Endothelial cell of umbilical vein (primary cell): ENCODE measurements at regions not wholly inside any gene's neighbourhood (a gene's known extent, or its start where the extent isn't known, plus 50 kb on each side); places are given as distances from the start of the nearest gene placed in this dataset.

Experiments
- BruUV-seq: library from RNA; stranded (reverse); fragments of 400-500 nt; replicated peaks from 2 replicates; lab custom pipeline; 2021; lab: Mats Ljungman, UMichigan
- CTCF ChIA-PET: fragments of 300-600, 350-600 bp; sonication (Branson Sonifier 250); formaldehyde crosslinking; loops from one replicate; lab custom pipeline; 2021; ENCODE audit warnings: antibody characterized with exemption, inconsistent platforms; lab: Charles Lee
- POLR2A ChIA-PET: fragments of 300-600, 350-600 bp; sonication (Branson Sonifier 250); formaldehyde crosslinking; loops from one replicate; lab custom pipeline; 2021; ENCODE audit warnings: antibody characterized with exemption, inconsistent platforms; lab: Charles Lee
- DNase-seq: peaks from one replicate; pipeline ENCODE4 v3.0.0-alpha.2; 2011; ENCODE audit warnings: low read depth, low spot score
- FAIRE-seq: peaks from 2 replicates; lab custom pipeline; 2011; peaks lifted over from hg19 to GRCh38; lab: Jason Lieb, UNC
- H2AFZ ChIP-seq: 2 replicates; pipeline ENCODE4 v1.6.0; 2012; ENCODE audit warnings: low read depth, low read length, control low read depth, inconsistent platforms
- H3K27ac ChIP-seq: 2 replicates; pipeline ENCODE4 v1.5.1; 2011; ENCODE audit warnings: low read depth, mild to moderate bottlenecking, control low read depth, low read length, moderate library complexity; ENCODE audit not compliant: insufficient read depth
- H3K27me3 ChIP-seq, 2 experiments: 2 replicates each; pipeline versions ENCODE4 v1.6.0 to v1.6.1; 2011; ENCODE audit warnings: low read length in 2 of 2, mixed read lengths in 1 of 2; ENCODE audit not compliant: control insufficient read depth in 2 of 2, insufficient read depth in 2 of 2
- H3K36me3 ChIP-seq, 2 experiments: 2 replicates in 1 of 2; 3 replicates in 1 of 2; pipeline ENCODE4 v1.5.1; 2011; ENCODE audit warnings: low read length in 2 of 2, mild to moderate bottlenecking in 1 of 2, moderate library complexity in 1 of 2; ENCODE audit not compliant: control insufficient read depth in 2 of 2, insufficient read depth in 2 of 2; ENCODE audit errors: extremely low read depth in 1 of 2
- H3K4me1 ChIP-seq: 3 replicates; pipeline ENCODE4 v1.5.1; 2011; ENCODE audit warnings: mild to moderate bottlenecking, low read length; ENCODE audit not compliant: control insufficient read depth, insufficient read depth; ENCODE audit errors: extremely low read depth
- H3K4me2 ChIP-seq: 2 replicates; pipeline ENCODE4 v1.6.1; 2011; ENCODE audit warnings: low read length, control low read depth, mixed read lengths; ENCODE audit not compliant: insufficient read depth
- H3K4me3 ChIP-seq, 3 experiments: fragments of 200-600 bp in 1 of 3; sonication (generic), shearing (Covaris generic) in 1 of 3; replicated peaks in 1 of 3; 2 replicates each; pipeline ENCODE4 v1.5.1; 2011 to 2016; ENCODE audit warnings: control low read depth in 3 of 3, low read length in 3 of 3, mild to moderate bottlenecking in 2 of 3, inconsistent platforms in 1 of 3, low read depth in 1 of 3, moderate library complexity in 1 of 3; ENCODE audit not compliant: insufficient read depth in 1 of 3
- H3K79me2 ChIP-seq: 2 replicates; pipeline ENCODE4 v1.6.0; 2012; ENCODE audit warnings: low read length, inconsistent platforms; ENCODE audit not compliant: control insufficient read depth, insufficient read depth
- H3K9ac ChIP-seq: replicated peaks from 2 replicates; pipeline ENCODE3; 2011; ENCODE audit warnings: low read length, control low read depth; ENCODE audit not compliant: insufficient read depth; ENCODE audit errors: extremely low read depth
- H3K9me1 ChIP-seq: replicated peaks from 3 replicates; pipeline ENCODE4 v1.6.0; 2011; ENCODE audit warnings: mild to moderate bottlenecking, low read length; ENCODE audit not compliant: control insufficient read depth, insufficient read depth; ENCODE audit errors: extremely low read depth
- H3K9me3 ChIP-seq: replicated peaks from 2 replicates; pipeline ENCODE4 v1.5.1; 2012; ENCODE audit warnings: low read length, inconsistent platforms; ENCODE audit not compliant: control insufficient read depth, insufficient read depth
- H4K20me1 ChIP-seq: replicated peaks from 2 replicates; pipeline ENCODE3; 2011; ENCODE audit warnings: mild to moderate bottlenecking, low read length; ENCODE audit not compliant: control insufficient read depth, insufficient read depth; ENCODE audit errors: extremely low read depth
- EZH2 ChIP-seq: IDR thresholded peaks from 2 replicates; pipeline ENCODE4 v1.6.1; 2012; ENCODE audit warnings: borderline replicate concordance, low read depth, mild to moderate bottlenecking, moderate library complexity, low read length, inconsistent platforms; ENCODE audit not compliant: severe bottlenecking
- FOS ChIP-seq: IDR thresholded peaks from 2 replicates; pipeline ENCODE4 v1.6.1; 2011; ENCODE audit warnings: mild to moderate bottlenecking, low read length, moderate library complexity, borderline replicate concordance; ENCODE audit not compliant: insufficient read depth
- GATA2 ChIP-seq: IDR thresholded peaks from 2 replicates; pipeline ENCODE4 v1.7.0; 2011; ENCODE audit warnings: low read depth, mild to moderate bottlenecking, moderate library complexity, mixed read lengths, low read length; ENCODE audit not compliant: insufficient read length, insufficient read depth
- JUN ChIP-seq: IDR thresholded peaks from 2 replicates; pipeline ENCODE4 v1.6.1; 2011; ENCODE audit warnings: borderline replicate concordance, low read depth; ENCODE audit not compliant: insufficient read length, insufficient read depth
- MYC ChIP-seq: IDR thresholded peaks from one replicate; pipeline ENCODE4 v1.6.1; 2011; ENCODE audit warnings: mild to moderate bottlenecking, low read depth, low read length
- POLR2A ChIP-seq: IDR thresholded peaks from 2 replicates; pipeline ENCODE4 v1.6.1; 2012; ENCODE audit warnings: low read depth, mild to moderate bottlenecking, control low read depth, low read length
- POLR2AphosphoS5 ChIP-seq: IDR thresholded peaks from 2 replicates; pipeline ENCODE4 v1.6.1; 2012; ENCODE audit warnings: low read depth, mild to moderate bottlenecking, control low read depth, low read length, moderate library complexity; ENCODE audit not compliant: insufficient read depth
- dilution Hi-C: fragments of 300-500 bp; cut with MboI; formaldehyde crosslinking; loops from one replicate; pipeline ENCODE4 v1.15.0; 2019; ENCODE audit warnings: low sequenced_read_pairs; ENCODE audit not compliant: extremely low pct_ligation_motif_present
- intact Hi-C: fragments of 100-400 bp; cut with micrococcal nuclease; formaldehyde crosslinking; loops from one replicate; pipeline ENCODE4 v1.10.0; 2022
- TF ChIP-seq, protein P1 (sequence below): IDR thresholded peaks from 2 replicates; pipeline ENCODE4 v1.6.1; 2011; ENCODE audit not compliant: insufficient read depth, insufficient read length
- TF ChIP-seq, protein P2 (sequence below), 2 donors: IDR thresholded peaks; 1 replicate in 1 of 2; 2 replicates in 1 of 2; pipeline ENCODE4 v1.5.1; 2011; ENCODE audit warnings: low read length in 2 of 2, mild to moderate bottlenecking in 2 of 2, moderate library complexity in 2 of 2, control low read depth in 1 of 2, inconsistent platforms in 1 of 2, low read depth in 1 of 2; ENCODE audit not compliant: insufficient read depth in 1 of 2; ENCODE audit errors: extremely low read depth in 1 of 2

DNA sequence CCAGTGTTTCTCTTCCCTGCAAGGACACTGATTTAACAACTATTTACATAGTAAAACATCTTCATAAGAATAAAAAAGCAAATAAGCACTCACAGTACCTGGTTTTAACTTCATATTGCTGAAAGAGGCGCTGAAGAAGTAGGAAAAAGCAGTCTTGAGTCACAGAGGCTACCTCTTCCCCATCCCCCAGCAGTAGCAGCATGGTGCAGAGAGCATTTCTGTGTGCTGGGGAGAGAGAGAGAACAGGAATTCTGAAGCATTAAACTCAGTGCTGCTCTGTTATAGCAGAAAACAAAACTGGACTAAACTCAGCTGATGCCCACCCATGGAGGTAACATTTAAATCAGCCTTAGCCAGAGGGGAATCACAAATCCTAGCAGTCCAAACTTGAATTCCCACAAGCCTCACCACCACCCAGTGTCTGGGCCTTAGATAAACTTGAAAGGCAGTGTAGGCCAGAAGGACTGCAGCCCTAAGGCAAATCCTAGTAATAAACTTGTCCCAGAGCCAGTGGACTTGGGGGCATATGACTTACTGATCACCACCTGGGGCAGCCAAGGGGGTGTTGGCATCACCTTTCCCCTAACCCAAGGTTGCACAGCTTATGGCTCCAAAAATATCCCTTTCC lies 321.8 kb upstream of the CWC22 start:
- POLR2A ChIA-PET = no interaction called here
- Histone ChIP-seq H2AFZ (no peak overlapping the region), H3K4me3 (no peak overlapping the region), H4K20me1 (no peaks in the 10 kb centered on the region), H3K79me2 (no peaks in the 10 kb centered on the region), H3K27me3 (no peaks in the 10 kb centered on the region), H3K4me2 (no peak overlapping the region), H3K27ac (no peak overlapping the region), H3K9ac (no peak overlapping the region), H3K9me1 (no peaks in the 10 kb centered on the region), H3K36me3 (no peaks in the 10 kb centered on the region), H3K4me1 (no peaks in the 10 kb centered on the region), H3K9me3 (no peaks in the 10 kb centered on the region)
- dilution Hi-C loops = no loop called here
- intact Hi-C loops = no loop called here
- BruUV-seq = no TSS peak
- DNase-seq (no peak), FAIRE-seq (no peak)
- no peak for TF ChIP-seq POLR2AphosphoS5
- TF ChIP-seq, protein P1, sequence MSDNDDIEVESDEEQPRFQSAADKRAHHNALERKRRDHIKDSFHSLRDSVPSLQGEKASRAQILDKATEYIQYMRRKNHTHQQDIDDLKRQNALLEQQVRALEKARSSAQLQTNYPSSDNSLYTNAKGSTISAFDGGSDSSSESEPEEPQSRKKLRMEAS = no peak
- TF ChIP-seq EZH2 = no peak
- no peak for TF ChIP-seq MYC
- TF ChIP-seq GATA2 = no peak
- TF ChIP-seq POLR2A = no peak
- CTCF ChIA-PET = no interaction called here

DNA sequence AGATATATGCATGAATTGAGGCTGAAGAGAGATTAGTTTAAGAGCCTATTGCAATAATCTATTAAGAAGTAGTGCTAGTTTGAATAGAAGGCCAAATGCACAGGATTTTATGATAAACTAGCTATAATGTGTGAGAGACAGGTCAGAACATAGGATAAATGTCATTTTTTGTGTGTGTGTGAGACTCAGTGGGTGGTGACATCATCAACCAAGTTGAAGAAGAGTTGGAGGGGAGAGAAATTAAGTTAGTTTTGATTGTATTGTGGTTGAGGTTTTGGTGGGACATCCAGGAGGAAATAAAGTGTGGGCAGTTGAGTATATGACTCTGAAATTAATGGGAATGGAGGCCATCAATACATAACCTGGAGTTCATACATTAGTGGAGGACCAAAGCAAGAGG lies 320.1 kb upstream of the CWC22 start:
- ChIA-PET POLR2A (no interaction called here), CTCF (no interaction called here)
- DNase-seq (no peak), FAIRE-seq (no peak)
- H3K36me3 ChIP-seq = no peaks in the 10 kb centered on the region
- H3K9ac ChIP-seq = no peak overlapping the region
- dilution Hi-C loops = no loop called here
- no peaks in the 10 kb centered on the region for H3K79me2 ChIP-seq
- H3K27me3 ChIP-seq = no peaks in the 10 kb centered on the region
- H3K9me3 ChIP-seq = no peaks in the 10 kb centered on the region
- no TSS peak for BruUV-seq
- H3K4me1 ChIP-seq = peaks cover 4% of the 10 kb centered on the region
- intact Hi-C loops = no loop called here
- no peak overlapping the region for H3K4me3 ChIP-seq
- no peaks in the 10 kb centered on the region for H3K9me1 ChIP-seq
- H3K4me2 ChIP-seq = no peak overlapping the region
- H3K27ac ChIP-seq = no peak overlapping the region
- TF ChIP-seq POLR2A (no peak), EZH2 (no peak), GATA2 (no peak), FOS (no peak), POLR2AphosphoS5 (no peak), MYC (no peak), JUN (no peak)
- TF ChIP-seq, protein P1 = no peak
- TF ChIP-seq, protein P2, sequence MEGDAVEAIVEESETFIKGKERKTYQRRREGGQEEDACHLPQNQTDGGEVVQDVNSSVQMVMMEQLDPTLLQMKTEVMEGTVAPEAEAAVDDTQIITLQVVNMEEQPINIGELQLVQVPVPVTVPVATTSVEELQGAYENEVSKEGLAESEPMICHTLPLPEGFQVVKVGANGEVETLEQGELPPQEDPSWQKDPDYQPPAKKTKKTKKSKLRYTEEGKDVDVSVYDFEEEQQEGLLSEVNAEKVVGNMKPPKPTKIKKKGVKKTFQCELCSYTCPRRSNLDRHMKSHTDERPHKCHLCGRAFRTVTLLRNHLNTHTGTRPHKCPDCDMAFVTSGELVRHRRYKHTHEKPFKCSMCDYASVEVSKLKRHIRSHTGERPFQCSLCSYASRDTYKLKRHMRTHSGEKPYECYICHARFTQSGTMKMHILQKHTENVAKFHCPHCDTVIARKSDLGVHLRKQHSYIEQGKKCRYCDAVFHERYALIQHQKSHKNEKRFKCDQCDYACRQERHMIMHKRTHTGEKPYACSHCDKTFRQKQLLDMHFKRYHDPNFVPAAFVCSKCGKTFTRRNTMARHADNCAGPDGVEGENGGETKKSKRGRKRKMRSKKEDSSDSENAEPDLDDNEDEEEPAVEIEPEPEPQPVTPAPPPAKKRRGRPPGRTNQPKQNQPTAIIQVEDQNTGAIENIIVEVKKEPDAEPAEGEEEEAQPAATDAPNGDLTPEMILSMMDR (IDR thresholded peaks at IDR 0.05; ENCODE audit: extremely low read depth in 1 of 2, insufficient read depth in 1 of 2, low read depth in 1 of 2, low read length in 2 of 2) = no peak
- no peaks in the 10 kb centered on the region for H4K20me1 ChIP-seq
- no peak overlapping the region for H2AFZ ChIP-seq
